H1 (cell line): ENCODE measurements at regions not wholly inside any gene's neighbourhood (a gene's known extent, or its start where the extent isn't known, plus 50 kb on each side); places are given as distances from the start of the nearest gene placed in this dataset.

Experiments
- CEBPB ChIP-seq: IDR thresholded peaks from 2 replicates; pipeline ENCODE4 v1.6.1; 2012; ENCODE audit warnings: low read depth, low read length
- CHD1 ChIP-seq: IDR thresholded peaks from 2 replicates; pipeline ENCODE4 v1.6.1; 2012; ENCODE audit warnings: low read depth, low read length, improper control_type of control experiment
- EGR1 ChIP-seq: IDR thresholded peaks from 2 replicates; pipeline ENCODE4 v1.6.1; 2011; ENCODE audit warnings: low read depth, low read length, borderline replicate concordance
- JUND ChIP-seq: IDR thresholded peaks from 2 replicates; pipeline ENCODE4 v1.6.1; 2011; ENCODE audit warnings: mild to moderate bottlenecking, improper control_type of control experiment, low read length
- KDM1A ChIP-seq: fragments of 200-600, 300-600 bp; sonication (generic); IDR thresholded peaks from 2 replicates; pipeline ENCODE4 v1.7.1; 2016; ENCODE audit warnings: mild to moderate bottlenecking, low read length, borderline replicate concordance
- SP1 ChIP-seq: IDR thresholded peaks from 2 replicates; pipeline ENCODE4 v1.6.1; 2011; ENCODE audit warnings: low read depth, low read length
- TF ChIP-seq, protein P1 (sequence below), 3 experiments: IDR thresholded peaks; 1 replicate in 2 of 3; 2 replicates in 1 of 3; pipeline versions ENCODE4 v1.5.1 to v1.6.1; 2011; ENCODE audit warnings: low read length in 3 of 3, mild to moderate bottlenecking in 3 of 3, inconsistent platforms in 2 of 3, low read depth in 1 of 3, moderate library complexity in 1 of 3; ENCODE audit not compliant: insufficient read depth in 1 of 3; ENCODE audit errors: control extremely low read depth in 1 of 3
- TF ChIP-seq, protein P2 (sequence below): IDR thresholded peaks from 2 replicates; pipeline ENCODE4 v1.6.1; 2012; ENCODE audit warnings: low read length, inconsistent platforms

DNA sequence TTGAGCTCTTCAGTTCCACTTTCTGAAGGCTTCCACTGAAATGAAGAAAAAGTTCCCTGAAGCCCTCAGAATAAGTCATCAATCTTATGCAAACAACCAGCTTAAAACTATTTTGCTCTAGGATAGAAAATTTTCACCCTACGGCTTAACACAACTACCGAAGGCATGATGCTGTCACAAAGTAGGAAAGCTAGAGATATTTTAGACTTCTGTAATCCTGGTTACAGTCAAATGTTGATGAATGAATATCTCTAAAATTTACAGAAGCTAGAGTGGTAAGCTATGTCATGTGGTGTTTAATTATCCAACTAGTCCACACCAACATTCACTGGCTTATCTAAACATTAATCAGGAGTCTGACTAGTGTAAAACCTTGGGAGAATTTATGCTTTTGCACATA is 197.9 kb downstream of the SUCLA2 start:
- TF ChIP-seq KDM1A = no peak
- TF ChIP-seq, protein P1, sequence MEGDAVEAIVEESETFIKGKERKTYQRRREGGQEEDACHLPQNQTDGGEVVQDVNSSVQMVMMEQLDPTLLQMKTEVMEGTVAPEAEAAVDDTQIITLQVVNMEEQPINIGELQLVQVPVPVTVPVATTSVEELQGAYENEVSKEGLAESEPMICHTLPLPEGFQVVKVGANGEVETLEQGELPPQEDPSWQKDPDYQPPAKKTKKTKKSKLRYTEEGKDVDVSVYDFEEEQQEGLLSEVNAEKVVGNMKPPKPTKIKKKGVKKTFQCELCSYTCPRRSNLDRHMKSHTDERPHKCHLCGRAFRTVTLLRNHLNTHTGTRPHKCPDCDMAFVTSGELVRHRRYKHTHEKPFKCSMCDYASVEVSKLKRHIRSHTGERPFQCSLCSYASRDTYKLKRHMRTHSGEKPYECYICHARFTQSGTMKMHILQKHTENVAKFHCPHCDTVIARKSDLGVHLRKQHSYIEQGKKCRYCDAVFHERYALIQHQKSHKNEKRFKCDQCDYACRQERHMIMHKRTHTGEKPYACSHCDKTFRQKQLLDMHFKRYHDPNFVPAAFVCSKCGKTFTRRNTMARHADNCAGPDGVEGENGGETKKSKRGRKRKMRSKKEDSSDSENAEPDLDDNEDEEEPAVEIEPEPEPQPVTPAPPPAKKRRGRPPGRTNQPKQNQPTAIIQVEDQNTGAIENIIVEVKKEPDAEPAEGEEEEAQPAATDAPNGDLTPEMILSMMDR (IDR thresholded peaks at IDR 0.05; ENCODE audit: control extremely low read depth in 1 of 3, insufficient read depth in 1 of 3, low read depth in 1 of 3, low read length in 3 of 3) = no peak
- no peak for TF ChIP-seq CHD1
- TF ChIP-seq EGR1 = no peak
- TF ChIP-seq CEBPB = no peak
- TF ChIP-seq, protein P2, sequence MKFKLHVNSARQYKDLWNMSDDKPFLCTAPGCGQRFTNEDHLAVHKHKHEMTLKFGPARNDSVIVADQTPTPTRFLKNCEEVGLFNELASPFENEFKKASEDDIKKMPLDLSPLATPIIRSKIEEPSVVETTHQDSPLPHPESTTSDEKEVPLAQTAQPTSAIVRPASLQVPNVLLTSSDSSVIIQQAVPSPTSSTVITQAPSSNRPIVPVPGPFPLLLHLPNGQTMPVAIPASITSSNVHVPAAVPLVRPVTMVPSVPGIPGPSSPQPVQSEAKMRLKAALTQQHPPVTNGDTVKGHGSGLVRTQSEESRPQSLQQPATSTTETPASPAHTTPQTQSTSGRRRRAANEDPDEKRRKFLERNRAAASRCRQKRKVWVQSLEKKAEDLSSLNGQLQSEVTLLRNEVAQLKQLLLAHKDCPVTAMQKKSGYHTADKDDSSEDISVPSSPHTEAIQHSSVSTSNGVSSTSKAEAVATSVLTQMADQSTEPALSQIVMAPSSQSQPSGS = no peak
- no peak for TF ChIP-seq JUND
- TF ChIP-seq SP1 = no peak
